22Rv1 (cell line): ENCODE measurements at regions not wholly inside any gene's neighbourhood (a gene's known extent, or its start where the extent isn't known, plus 50 kb on each side); places are given as distances from the start of the nearest gene placed in this dataset.

Experiments
- H3K27ac ChIP-seq: fragments of 450-650 bp; 2 replicates; pipeline ENCODE4 v1.5.1; 2017
- ZFX ChIP-seq: fragments of 450-650 bp; IDR thresholded peaks from 2 replicates; pipeline ENCODE4 v1.6.1; 2017; ENCODE audit warnings: antibody characterized with exemption, borderline replicate concordance
- TF ChIP-seq, protein P1 (sequence below): fragments of 450-650 bp; IDR thresholded peaks from 2 replicates; pipeline ENCODE4 v1.5.1; 2017; ENCODE audit warnings: mild to moderate bottlenecking

DNA sequence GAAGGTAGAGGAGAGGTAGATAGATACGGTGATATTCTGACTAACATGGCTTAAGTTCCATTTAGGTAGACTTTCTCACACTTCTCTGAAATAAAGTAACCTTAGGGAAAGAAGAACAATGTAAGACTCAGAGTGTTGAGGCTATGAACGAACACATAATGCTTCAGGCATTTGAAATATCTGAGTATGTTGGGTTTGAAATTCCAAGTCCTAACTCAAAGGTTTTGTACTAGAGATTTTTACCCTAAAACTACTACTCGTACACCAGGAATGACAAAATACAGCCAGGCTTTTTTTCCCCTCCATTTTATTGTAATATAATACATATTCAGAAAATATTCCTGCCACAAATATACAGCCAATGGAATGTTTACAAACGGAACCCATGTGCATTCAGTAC is 592.6 kb downstream of the ETS1 start:
- TF ChIP-seq, protein P1, sequence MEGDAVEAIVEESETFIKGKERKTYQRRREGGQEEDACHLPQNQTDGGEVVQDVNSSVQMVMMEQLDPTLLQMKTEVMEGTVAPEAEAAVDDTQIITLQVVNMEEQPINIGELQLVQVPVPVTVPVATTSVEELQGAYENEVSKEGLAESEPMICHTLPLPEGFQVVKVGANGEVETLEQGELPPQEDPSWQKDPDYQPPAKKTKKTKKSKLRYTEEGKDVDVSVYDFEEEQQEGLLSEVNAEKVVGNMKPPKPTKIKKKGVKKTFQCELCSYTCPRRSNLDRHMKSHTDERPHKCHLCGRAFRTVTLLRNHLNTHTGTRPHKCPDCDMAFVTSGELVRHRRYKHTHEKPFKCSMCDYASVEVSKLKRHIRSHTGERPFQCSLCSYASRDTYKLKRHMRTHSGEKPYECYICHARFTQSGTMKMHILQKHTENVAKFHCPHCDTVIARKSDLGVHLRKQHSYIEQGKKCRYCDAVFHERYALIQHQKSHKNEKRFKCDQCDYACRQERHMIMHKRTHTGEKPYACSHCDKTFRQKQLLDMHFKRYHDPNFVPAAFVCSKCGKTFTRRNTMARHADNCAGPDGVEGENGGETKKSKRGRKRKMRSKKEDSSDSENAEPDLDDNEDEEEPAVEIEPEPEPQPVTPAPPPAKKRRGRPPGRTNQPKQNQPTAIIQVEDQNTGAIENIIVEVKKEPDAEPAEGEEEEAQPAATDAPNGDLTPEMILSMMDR = no peak
- TF ChIP-seq ZFX = no peak
- H3K27ac ChIP-seq = no peak overlapping the region

DNA sequence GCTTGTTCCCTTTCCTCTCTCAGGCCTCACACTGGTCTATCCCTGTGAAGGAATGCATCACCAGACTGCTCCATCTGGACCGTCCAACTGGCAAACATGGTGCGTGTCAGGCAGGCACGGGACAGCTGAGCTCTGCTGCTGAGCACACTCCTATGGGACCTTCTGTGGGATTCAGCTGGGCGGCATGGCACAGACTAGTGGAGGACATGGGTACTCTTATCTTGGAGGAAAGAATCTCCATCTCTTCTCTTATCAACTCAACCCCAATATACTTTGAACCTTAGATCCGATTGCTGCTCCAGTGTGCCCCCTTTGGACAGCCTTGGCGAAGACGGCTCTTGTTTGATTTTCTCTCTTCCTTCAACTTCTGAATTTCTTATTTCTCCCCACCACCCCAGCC is 593.6 kb downstream of the ETS1 start:
- no peak overlapping the region for H3K27ac ChIP-seq
- TF ChIP-seq, protein P1 = peak; percentile 13; the same call in 1 of the 2 replicates
- TF ChIP-seq ZFX = no peak

DNA sequence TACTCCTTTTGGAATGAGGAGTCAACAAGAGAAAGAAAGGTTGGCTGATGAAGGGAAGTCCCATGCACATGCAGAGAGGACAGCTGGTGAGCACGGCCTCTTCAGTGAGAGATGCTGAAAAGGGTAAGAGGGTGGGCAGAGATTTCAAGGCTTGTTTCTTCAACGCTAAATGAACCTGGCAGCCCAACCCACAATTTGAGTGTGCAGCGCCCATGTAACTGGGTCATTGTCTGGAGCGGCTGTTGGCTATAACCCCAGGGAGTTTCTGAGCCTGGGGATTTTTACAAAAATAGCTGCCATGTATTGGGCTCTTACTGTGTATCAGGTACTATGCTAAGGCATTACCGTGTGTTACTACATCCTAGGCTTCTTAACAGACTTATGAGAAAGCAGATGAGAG is 594.1 kb downstream of the ETS1 start:
- TF ChIP-seq, protein P1 = no peak
- H3K27ac ChIP-seq = no peak overlapping the region

DNA sequence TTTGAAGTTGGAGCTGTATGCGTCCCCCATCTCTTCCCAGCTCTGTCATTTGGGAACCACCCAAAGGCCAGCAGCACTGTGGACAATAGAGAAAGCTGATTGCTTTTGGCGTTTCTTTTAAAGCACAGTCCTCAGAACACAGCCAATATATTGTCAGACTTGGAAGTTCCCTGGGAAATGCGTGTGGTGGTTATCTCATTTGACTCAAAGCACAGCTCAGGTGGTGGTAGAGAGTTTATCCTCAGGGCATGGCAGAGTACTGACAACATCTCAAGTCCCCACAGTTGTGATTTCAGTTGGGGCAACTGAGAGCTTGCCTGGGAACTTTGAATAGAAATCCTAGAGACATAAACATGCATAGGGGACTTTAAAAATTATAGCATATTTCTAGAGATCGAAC is 601.3 kb downstream of the ETS1 start:
- TF ChIP-seq ZFX = no peak
- TF ChIP-seq, protein P1 = no peak
- no peak overlapping the region for H3K27ac ChIP-seq

DNA sequence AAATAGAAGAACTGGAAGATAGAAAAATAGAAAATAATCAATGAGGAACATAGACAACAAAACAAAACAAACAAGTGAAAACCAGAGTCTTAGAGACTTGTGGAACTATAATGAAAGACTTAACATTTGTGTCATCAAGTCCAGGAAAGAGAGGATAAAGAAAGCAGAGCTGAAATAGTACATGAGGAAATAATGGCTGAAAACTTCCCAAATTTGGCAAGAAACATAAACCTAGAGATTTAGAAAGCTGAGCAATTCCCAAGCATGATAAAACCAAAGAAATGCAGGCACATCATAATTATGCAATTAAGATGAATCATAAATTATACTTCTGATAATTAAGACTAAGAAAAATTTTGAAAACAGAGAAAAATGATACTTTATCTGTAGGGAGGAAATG is 614.5 kb downstream of the ETS1 start:
- TF ChIP-seq, protein P1 = no peak
- no peak for TF ChIP-seq ZFX
- no peak overlapping the region for H3K27ac ChIP-seq

DNA sequence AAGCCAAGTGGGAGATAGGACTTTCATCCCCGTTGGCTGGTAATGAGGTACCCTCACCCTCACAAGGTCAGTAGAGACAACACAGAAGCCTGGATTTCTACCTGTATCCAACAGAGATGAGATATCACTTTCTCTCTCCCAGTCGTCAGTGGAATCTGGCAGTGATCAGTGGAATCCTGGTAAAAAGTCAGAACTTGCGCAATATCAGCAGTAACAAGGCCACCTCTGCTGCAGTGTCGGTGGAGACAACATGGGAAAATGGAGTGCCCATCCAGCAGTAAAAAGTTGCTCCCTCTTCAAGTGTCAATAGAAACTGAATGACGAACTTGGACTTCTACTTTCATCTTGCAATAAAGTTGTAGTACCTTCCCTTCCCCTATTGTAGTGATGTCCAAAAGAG is 615.9 kb downstream of the ETS1 start:
- TF ChIP-seq, protein P1 = no peak
- TF ChIP-seq ZFX = no peak
- no peak overlapping the region for H3K27ac ChIP-seq

DNA sequence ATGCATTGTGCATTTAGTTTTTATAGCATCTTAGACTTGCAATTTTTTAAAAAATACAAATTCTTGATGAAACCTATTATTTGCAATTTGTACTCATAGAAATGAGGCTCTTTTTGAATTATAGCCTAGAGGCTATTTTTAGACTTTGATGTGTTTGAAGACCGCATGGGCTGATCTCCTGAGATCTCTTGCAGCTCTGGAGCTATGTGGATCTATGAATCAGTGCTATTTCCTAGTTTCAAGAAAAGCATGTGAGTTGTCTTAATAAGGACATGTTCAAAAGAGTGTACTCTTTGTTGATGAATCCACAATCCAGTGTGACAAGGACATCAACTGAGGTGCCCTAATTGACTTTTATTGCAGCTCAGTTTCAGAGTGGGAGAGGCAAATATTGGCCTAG is 620.5 kb downstream of the ETS1 start:
- no peak overlapping the region for H3K27ac ChIP-seq
- TF ChIP-seq, protein P1 = no peak
- no peak for TF ChIP-seq ZFX
